ENCODE measurements at regions not wholly inside any gene's neighbourhood (a gene's known extent, or its start where the extent isn't known, plus 50 kb on each side); places are given as distances from the start of the nearest gene placed in this dataset.

- ChIA-PET POLR2A (no interaction called here), CTCF (no interaction called here)
These were observed 96.1 kb downstream of the TNFSF18 start for GRCh38 chr1:172954476-172955150.

GRCh38 chr1:172955161-172955815, 95.5 kb downstream of the TNFSF18 start:
- TF ChIP-seq LEF1 (IDR thresholded peaks at IDR 0.05; ENCODE audit: borderline replicate concordance) (no peak), ZNF384 (IDR thresholded peaks at IDR 0.05) (no peak), BHLHE40 (IDR thresholded peaks at IDR 0.05; ENCODE audit: borderline replicate concordance) (no peak), HDGF (IDR thresholded peaks at IDR 0.05; ENCODE audit: borderline replicate concordance) (no peak)
- DNase-seq (ENCODE audit: extremely low spot score) = no peak
- POLR2A ChIA-PET = no interaction called here
- CTCF ChIA-PET = no interaction called here

More at GRCh38 chr1:172954476-172955150, 96.1 kb downstream of the TNFSF18 start:
- no peak for DNase-seq (ENCODE audit: extremely low spot score)
- TF ChIP-seq SUZ12 (IDR thresholded peaks at IDR 0.05) (no peak), BHLHE40 (IDR thresholded peaks at IDR 0.05; ENCODE audit: borderline replicate concordance) (no peak), SP1 (IDR thresholded peaks at IDR 0.05) (no peak), ELF4 (IDR thresholded peaks at IDR 0.05) (no peak), HDGF (IDR thresholded peaks at IDR 0.05; ENCODE audit: borderline replicate concordance) (no peak), FOXK2 (IDR thresholded peaks at IDR 0.05) (no peak), FOXA1 (IDR thresholded peaks at IDR 0.05) (no peak)

DNA sequence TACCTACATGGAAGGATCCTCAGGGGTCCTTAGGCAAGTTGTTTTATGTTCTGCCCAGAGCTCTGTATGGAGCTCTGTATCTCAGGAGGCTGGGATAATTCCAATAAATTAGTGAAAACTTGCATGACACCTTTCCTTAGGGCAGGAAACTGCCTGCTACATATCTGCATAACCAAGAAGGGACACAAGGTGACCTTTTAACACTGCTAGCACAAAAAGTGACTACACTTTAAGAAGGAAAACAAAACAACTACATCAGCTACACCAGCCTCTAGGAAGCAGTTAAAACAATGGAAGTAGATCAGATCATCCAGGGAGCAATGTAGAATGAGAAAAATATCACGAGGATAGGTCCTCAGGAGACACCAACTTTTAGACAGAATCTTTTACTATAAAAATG, 93.9 kb downstream of the TNFSF18 start:
- TF ChIP-seq NFRKB (IDR thresholded peaks at IDR 0.05) = no peak
- ChIA-PET POLR2A (no interaction called here), CTCF (no interaction called here)
- no peak for DNase-seq (ENCODE audit: extremely low spot score)

- ChIA-PET POLR2A (no interaction called here), CTCF (no interaction called here)
- DNase-seq (ENCODE audit: extremely low spot score) = no peak
- TF ChIP-seq FOXA1 (IDR thresholded peaks at IDR 0.05) (no peak), ELF4 (IDR thresholded peaks at IDR 0.05) (no peak), SP1 (IDR thresholded peaks at IDR 0.05) (no peak), TARDBP (IDR thresholded peaks at IDR 0.05) (no peak), ZNF384 (IDR thresholded peaks at IDR 0.05) (no peak), FOXM1 (IDR thresholded peaks at IDR 0.05; ENCODE audit: borderline replicate concordance) (no peak), HDGF (IDR thresholded peaks at IDR 0.05; ENCODE audit: borderline replicate concordance) (no peak), BHLHE40 (IDR thresholded peaks at IDR 0.05; ENCODE audit: borderline replicate concordance) (no peak), L3MBTL2 (conservative IDR thresholded peaks at IDR 0.05) (no peak), LEF1 (IDR thresholded peaks at IDR 0.05; ENCODE audit: borderline replicate concordance) (no peak), NFRKB (IDR thresholded peaks at IDR 0.05) (no peak), SUZ12 (IDR thresholded peaks at IDR 0.05) (no peak), CTBP1 (IDR thresholded peaks at IDR 0.05; ENCODE audit: borderline replicate concordance) (no peak), ARNT (IDR thresholded peaks at IDR 0.05) (no peak), FOXK2 (IDR thresholded peaks at IDR 0.05) (no peak)
- TF ChIP-seq, protein P1, sequence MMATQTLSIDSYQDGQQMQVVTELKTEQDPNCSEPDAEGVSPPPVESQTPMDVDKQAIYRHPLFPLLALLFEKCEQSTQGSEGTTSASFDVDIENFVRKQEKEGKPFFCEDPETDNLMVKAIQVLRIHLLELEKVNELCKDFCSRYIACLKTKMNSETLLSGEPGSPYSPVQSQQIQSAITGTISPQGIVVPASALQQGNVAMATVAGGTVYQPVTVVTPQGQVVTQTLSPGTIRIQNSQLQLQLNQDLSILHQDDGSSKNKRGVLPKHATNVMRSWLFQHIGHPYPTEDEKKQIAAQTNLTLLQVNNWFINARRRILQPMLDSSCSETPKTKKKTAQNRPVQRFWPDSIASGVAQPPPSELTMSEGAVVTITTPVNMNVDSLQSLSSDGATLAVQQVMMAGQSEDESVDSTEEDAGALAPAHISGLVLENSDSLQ (IDR thresholded peaks at IDR 0.05) = no peak
These were observed 93.2 kb downstream of the TNFSF18 start for GRCh38 chr1:172957491-172957890.

- no peak for DNase-seq (ENCODE audit: extremely low spot score)
- CTCF ChIA-PET = no interaction called here
These were observed 91.2 kb downstream of the TNFSF18 start for GRCh38 chr1:172959571-172959970.

DNA sequence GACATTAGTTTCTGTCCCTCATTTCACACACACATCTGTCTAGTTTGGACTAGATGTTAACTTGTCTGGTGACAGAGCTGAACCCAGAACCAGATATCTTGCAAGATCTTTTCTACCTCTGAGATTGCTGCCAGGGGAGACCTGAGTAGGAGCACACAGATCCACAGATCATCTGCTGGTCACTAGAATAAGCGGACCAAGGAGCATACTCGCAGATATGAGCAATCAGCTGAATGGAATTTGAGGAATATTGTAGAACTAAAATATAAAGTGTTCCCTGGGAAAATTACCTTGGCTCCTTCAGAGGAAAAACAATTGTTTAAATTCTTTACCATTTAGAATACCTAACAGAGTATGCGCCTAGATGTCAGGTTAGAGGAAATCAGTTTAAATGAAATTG, 90.7 kb downstream of the TNFSF18 start:
- DNase-seq (ENCODE audit: extremely low spot score) = no peak
- ChIA-PET CTCF (no interaction called here), POLR2A (no interaction called here)

More at GRCh38 chr1:172959571-172959970, 91.2 kb downstream of the TNFSF18 start:
- POLR2A ChIA-PET = no interaction called here
- no peak for TF ChIP-seq L3MBTL2 (conservative IDR thresholded peaks at IDR 0.05)
- TF ChIP-seq FOXA1 (IDR thresholded peaks at IDR 0.05) = no peak
- no peak for TF ChIP-seq ZNF384 (IDR thresholded peaks at IDR 0.05)
- TF ChIP-seq ARNT (IDR thresholded peaks at IDR 0.05) = no peak
- no peak for TF ChIP-seq FOXM1 (IDR thresholded peaks at IDR 0.05; ENCODE audit: borderline replicate concordance)

GRCh38 chr1:172960454-172961208, 90.1 kb downstream of the TNFSF18 start:
- POLR2A ChIA-PET = no interaction called here
- CTCF ChIA-PET = no interaction called here

More for the DNA sequence above, 90.7 kb downstream of the TNFSF18 start:
- TF ChIP-seq ZNF384 (IDR thresholded peaks at IDR 0.05) = no peak
- TF ChIP-seq FOXA1 (IDR thresholded peaks at IDR 0.05) = no peak
- no peak for TF ChIP-seq ARNT (IDR thresholded peaks at IDR 0.05)

GRCh38 chr1:172964864-172965263, 85.9 kb downstream of the TNFSF18 start:
- DNase-seq (ENCODE audit: extremely low spot score) = no peak
- TF ChIP-seq SUZ12 (IDR thresholded peaks at IDR 0.05) (no peak), NFRKB (IDR thresholded peaks at IDR 0.05) (no peak), SP1 (IDR thresholded peaks at IDR 0.05) (no peak), LEF1 (IDR thresholded peaks at IDR 0.05; ENCODE audit: borderline replicate concordance) (no peak), L3MBTL2 (conservative IDR thresholded peaks at IDR 0.05) (no peak), ELF4 (IDR thresholded peaks at IDR 0.05) (no peak), FOXM1 (IDR thresholded peaks at IDR 0.05; ENCODE audit: borderline replicate concordance) (no peak), FOXA1 (IDR thresholded peaks at IDR 0.05) (no peak), ZNF384 (IDR thresholded peaks at IDR 0.05) (no peak), TARDBP (IDR thresholded peaks at IDR 0.05) (no peak), ARNT (IDR thresholded peaks at IDR 0.05) (no peak), BHLHE40 (IDR thresholded peaks at IDR 0.05; ENCODE audit: borderline replicate concordance) (no peak), FOXK2 (IDR thresholded peaks at IDR 0.05) (no peak)
- ChIA-PET CTCF (no interaction called here), POLR2A (no interaction called here)

More at GRCh38 chr1:172960454-172961208, 90.1 kb downstream of the TNFSF18 start:
- TF ChIP-seq CTBP1 (IDR thresholded peaks at IDR 0.05; ENCODE audit: borderline replicate concordance) = no peak
- TF ChIP-seq FOXK2 (IDR thresholded peaks at IDR 0.05) = no peak
- no peak for TF ChIP-seq FOXA1 (IDR thresholded peaks at IDR 0.05)
- TF ChIP-seq ZNF384 (IDR thresholded peaks at IDR 0.05) = no peak
- TF ChIP-seq LEF1 (IDR thresholded peaks at IDR 0.05; ENCODE audit: borderline replicate concordance) = no peak
- TF ChIP-seq ARNT (IDR thresholded peaks at IDR 0.05) = no peak
- TF ChIP-seq TARDBP (IDR thresholded peaks at IDR 0.05) = no peak
- no peak for TF ChIP-seq NFRKB (IDR thresholded peaks at IDR 0.05)
- DNase-seq (ENCODE audit: extremely low spot score) = no peak

All from HEK293T (cell line).